ENCODE measurements at regions not wholly inside any gene's neighbourhood (a gene's known extent, or its start where the extent isn't known, plus 50 kb on each side); places are given as distances from the start of the nearest gene placed in this dataset.

- no peak for TF ChIP-seq CTCF (IDR thresholded peaks at IDR 0.05)
- no peak for TF ChIP-seq POLR2A (IDR thresholded peaks at IDR 0.05)
Measured at GRCh38 chr17:79192503-79193351, 118.1 kb downstream of the ENGASE start.

Data from uterus (tissue), 2 donors.